ENCODE measurements at regions not wholly inside any gene's neighbourhood (a gene's known extent, or its start where the extent isn't known, plus 50 kb on each side); places are given as distances from the start of the nearest gene placed in this dataset.

DNA sequence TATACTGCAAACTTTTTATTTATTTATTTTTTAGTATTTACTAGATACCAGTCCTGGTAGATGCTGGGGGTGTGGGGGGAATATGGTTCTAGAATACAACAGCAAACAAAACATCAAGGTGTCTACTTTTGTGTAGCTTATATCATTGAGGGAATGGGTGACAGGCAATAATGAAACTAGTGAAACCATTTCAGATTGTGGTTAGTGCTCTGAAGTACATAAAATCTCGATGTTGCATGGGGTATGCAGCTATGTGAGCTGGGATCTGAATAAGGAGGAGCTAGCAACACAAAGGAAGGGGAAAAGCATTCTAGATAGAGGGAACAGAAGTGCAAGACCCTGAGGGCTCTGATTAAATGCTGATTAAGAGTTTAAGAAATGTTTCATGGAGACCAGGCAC is 103.5 kb downstream of the WT1 start:
- DNase-seq: no peak
- ChIA-PET CTCF (interaction anchor here (1.4 kb wide), 1 partner anchor 8 kb away, joined by 4 read pairs; no protein-coding TSS in a partner anchor), POLR2A (no interaction called here)
- no peaks in the 10 kb centered on the region for H3K9me3 ChIP-seq
- no peaks in the 10 kb centered on the region for H3F3A ChIP-seq (replicated peaks; ENCODE audit: insufficient read depth)
- no peak overlapping the region for H3K4me3 ChIP-seq (ENCODE audit: low read depth in 2 of 2, low read length in 1 of 2)
- H3K9ac ChIP-seq: no peak overlapping the region
- H2AFZ ChIP-seq (ENCODE audit: low read depth): no peak overlapping the region
- H3K27me3 ChIP-seq (ENCODE audit: insufficient read depth): peaks cover 7% of the 10 kb centered on the region; the same call in 1 of the 2 replicates
- H3K79me2 ChIP-seq (ENCODE audit: insufficient read depth): no peaks in the 10 kb centered on the region
- H4K20me1 ChIP-seq (ENCODE audit: insufficient read depth): no peaks in the 10 kb centered on the region
- peaks cover 0 to 8% of the 10 kb centered on the region in 2 experiments; a peak in 1 of 4 replicates for H3K4me1 ChIP-seq (ENCODE audit: control insufficient read depth in 1 of 2, insufficient read depth in 2 of 2, low read depth in 1 of 2, low read length in 1 of 2)
- WGBS (ENCODE audit: low lambda C conversion rate): 8% methylated on average over 1 of the region's 1 CpG
- no peaks in the 10 kb centered on the region for H3K9me2 ChIP-seq
- H3K27ac ChIP-seq (ENCODE audit: low read depth in 2 of 2, low read length in 1 of 2): no peak overlapping the region
- H3K36me3 ChIP-seq (replicated peaks in 1 of 2; ENCODE audit: control insufficient read depth in 1 of 2, insufficient read depth in 2 of 2, low read length in 1 of 2): no peaks in the 10 kb centered on the region
- H3K4me2 ChIP-seq: no peak overlapping the region
- TF ChIP-seq RFX5 (IDR thresholded peaks at IDR 0.05; ENCODE audit: low read length) (no peak), MXI1 (IDR thresholded peaks at IDR 0.05; ENCODE audit: low read depth, low read length) (no peak), EZH2phosphoT487 (IDR thresholded peaks at IDR 0.05; ENCODE audit: borderline replicate concordance, low read depth) (no peak), CTCF (IDR thresholded peaks at IDR 0.05) (no peak), GATA2 (CRISPR knock-in tag; IDR thresholded peaks at IDR 0.05) (no peak), RCOR1 (IDR thresholded peaks at IDR 0.05; ENCODE audit: low read length) (no peak), POLR2AphosphoS5 (IDR thresholded peaks at IDR 0.05; ENCODE audit: low read depth, low read length) (no peak), ZBTB33 (IDR thresholded peaks at IDR 0.05; ENCODE audit: borderline replicate concordance, low read depth) (no peak), SMC3 (IDR thresholded peaks at IDR 0.05; ENCODE audit: low read depth, low read length) (no peak), TEAD4 (IDR thresholded peaks at IDR 0.05; ENCODE audit: borderline replicate concordance, insufficient read depth) (no peak), TAF1 (IDR thresholded peaks at IDR 0.05; ENCODE audit: borderline replicate concordance, low read depth, low read length) (no peak), YY1 (IDR thresholded peaks at IDR 0.05; ENCODE audit: low read depth) (no peak), FOXJ3 (CRISPR knock-in tag; IDR thresholded peaks at IDR 0.05) (no peak)
- TF ChIP-seq, protein P1, sequence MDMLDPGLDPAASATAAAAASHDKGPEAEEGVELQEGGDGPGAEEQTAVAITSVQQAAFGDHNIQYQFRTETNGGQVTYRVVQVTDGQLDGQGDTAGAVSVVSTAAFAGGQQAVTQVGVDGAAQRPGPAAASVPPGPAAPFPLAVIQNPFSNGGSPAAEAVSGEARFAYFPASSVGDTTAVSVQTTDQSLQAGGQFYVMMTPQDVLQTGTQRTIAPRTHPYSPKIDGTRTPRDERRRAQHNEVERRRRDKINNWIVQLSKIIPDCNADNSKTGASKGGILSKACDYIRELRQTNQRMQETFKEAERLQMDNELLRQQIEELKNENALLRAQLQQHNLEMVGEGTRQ (IDR thresholded peaks at IDR 0.05; ENCODE audit: borderline replicate concordance, low read depth, low read length): no peak
- TF ChIP-seq, protein P2, sequence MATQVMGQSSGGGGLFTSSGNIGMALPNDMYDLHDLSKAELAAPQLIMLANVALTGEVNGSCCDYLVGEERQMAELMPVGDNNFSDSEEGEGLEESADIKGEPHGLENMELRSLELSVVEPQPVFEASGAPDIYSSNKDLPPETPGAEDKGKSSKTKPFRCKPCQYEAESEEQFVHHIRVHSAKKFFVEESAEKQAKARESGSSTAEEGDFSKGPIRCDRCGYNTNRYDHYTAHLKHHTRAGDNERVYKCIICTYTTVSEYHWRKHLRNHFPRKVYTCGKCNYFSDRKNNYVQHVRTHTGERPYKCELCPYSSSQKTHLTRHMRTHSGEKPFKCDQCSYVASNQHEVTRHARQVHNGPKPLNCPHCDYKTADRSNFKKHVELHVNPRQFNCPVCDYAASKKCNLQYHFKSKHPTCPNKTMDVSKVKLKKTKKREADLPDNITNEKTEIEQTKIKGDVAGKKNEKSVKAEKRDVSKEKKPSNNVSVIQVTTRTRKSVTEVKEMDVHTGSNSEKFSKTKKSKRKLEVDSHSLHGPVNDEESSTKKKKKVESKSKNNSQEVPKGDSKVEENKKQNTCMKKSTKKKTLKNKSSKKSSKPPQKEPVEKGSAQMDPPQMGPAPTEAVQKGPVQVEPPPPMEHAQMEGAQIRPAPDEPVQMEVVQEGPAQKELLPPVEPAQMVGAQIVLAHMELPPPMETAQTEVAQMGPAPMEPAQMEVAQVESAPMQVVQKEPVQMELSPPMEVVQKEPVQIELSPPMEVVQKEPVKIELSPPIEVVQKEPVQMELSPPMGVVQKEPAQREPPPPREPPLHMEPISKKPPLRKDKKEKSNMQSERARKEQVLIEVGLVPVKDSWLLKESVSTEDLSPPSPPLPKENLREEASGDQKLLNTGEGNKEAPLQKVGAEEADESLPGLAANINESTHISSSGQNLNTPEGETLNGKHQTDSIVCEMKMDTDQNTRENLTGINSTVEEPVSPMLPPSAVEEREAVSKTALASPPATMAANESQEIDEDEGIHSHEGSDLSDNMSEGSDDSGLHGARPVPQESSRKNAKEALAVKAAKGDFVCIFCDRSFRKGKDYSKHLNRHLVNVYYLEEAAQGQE (IDR thresholded peaks at IDR 0.05; ENCODE audit: low read depth, low read length): no peak
- TF ChIP-seq, protein P3, sequence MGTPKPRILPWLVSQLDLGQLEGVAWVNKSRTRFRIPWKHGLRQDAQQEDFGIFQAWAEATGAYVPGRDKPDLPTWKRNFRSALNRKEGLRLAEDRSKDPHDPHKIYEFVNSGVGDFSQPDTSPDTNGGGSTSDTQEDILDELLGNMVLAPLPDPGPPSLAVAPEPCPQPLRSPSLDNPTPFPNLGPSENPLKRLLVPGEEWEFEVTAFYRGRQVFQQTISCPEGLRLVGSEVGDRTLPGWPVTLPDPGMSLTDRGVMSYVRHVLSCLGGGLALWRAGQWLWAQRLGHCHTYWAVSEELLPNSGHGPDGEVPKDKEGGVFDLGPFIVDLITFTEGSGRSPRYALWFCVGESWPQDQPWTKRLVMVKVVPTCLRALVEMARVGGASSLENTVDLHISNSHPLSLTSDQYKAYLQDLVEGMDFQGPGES (IDR thresholded peaks at IDR 0.05; ENCODE audit: low read depth, low read length): no peak
